Smooth muscle cell of the brain vasculature (primary cell): ENCODE measurements at regions not wholly inside any gene's neighbourhood (a gene's known extent, or its start where the extent isn't known, plus 50 kb on each side); places are given as distances from the start of the nearest gene placed in this dataset.

ENCODE experiments used
- DNase-seq: peaks from one replicate; pipeline ENCODE4 v3.0.0-alpha.2; 2012; ENCODE audit warnings: low read depth, low spot score

GRCh38 chr3:124243177-124243859 is 251.4 kb upstream of the ROPN1 start:
- DNase-seq, result no peak

GRCh38 chr3:124246376-124246775 is 254.5 kb upstream of the ROPN1 start:
- no peak for DNase-seq

GRCh38 chr3:124246949-124247348 is 255.0 kb upstream of the ROPN1 start:
- DNase-seq, result no peak

- no peak for DNase-seq
These were observed 256.6 kb upstream of the ROPN1 start for GRCh38 chr3:124248471-124249028.

GRCh38 chr3:124249038-124249437 is 257.1 kb upstream of the ROPN1 start:
- no peak for DNase-seq

- DNase-seq, result no peak
These were observed 258.1 kb upstream of the ROPN1 start for GRCh38 chr3:124250053-124250452.

- DNase-seq, result no peak
These were observed 264.2 kb upstream of the ROPN1 start for GRCh38 chr3:124256156-124256555.

- no peak for DNase-seq
These were observed 264.7 kb upstream of the ROPN1 start for GRCh38 chr3:124256599-124256998.

- no peak for DNase-seq
These were observed 265.5 kb upstream of the ROPN1 start for GRCh38 chr3:124257336-124257864.

GRCh38 chr3:124258057-124258500 is 266.2 kb upstream of the ROPN1 start:
- no peak for DNase-seq

- no peak for DNase-seq
These were observed 268.4 kb upstream of the ROPN1 start for GRCh38 chr3:124260206-124260915.

GRCh38 chr3:124261306-124261705 is 269.4 kb upstream of the ROPN1 start:
- no peak for DNase-seq

GRCh38 chr3:124263168-124263567 is 271.2 kb upstream of the ROPN1 start:
- peak; percentile 46 for DNase-seq

- no peak for DNase-seq
These were observed 272.4 kb upstream of the ROPN1 start for GRCh38 chr3:124264346-124264745.

GRCh38 chr3:124266487-124266886 is 274.6 kb upstream of the ROPN1 start:
- DNase-seq, result no peak

- DNase-seq, result no peak
These were observed 275.5 kb upstream of the ROPN1 start for GRCh38 chr3:124267406-124267805.

- no peak for DNase-seq
These were observed 276.4 kb upstream of the ROPN1 start for GRCh38 chr3:124268355-124268754.

GRCh38 chr3:124269619-124270018 is 277.7 kb upstream of the ROPN1 start:
- DNase-seq, result no peak

- no peak for DNase-seq
These were observed 280.8 kb upstream of the ROPN1 start for GRCh38 chr3:124272605-124273151.

GRCh38 chr3:124273651-124274050 is 281.7 kb upstream of the ROPN1 start:
- DNase-seq, result no peak

GRCh38 chr3:124274051-124274450 is 282.1 kb upstream of the ROPN1 start:
- DNase-seq, result no peak

GRCh38 chr3:124275412-124275811 is 283.5 kb upstream of the ROPN1 start:
- no peak for DNase-seq
